Mucosa of descending colon (tissue), 3 donors: ENCODE measurements at regions not wholly inside any gene's neighbourhood (a gene's known extent, or its start where the extent isn't known, plus 50 kb on each side); places are given as distances from the start of the nearest gene placed in this dataset.

ENCODE experiments used
- ATAC-seq: fragments of 200-7000 bp; cut with Tn5 transposase; one replicate; pipeline ENCODE4 v1.9.1; 2020; ENCODE audit warnings: mild to moderate bottlenecking, moderate library complexity
- DNase-seq, 3 donors: peaks; one replicate each; pipeline ENCODE4 v3.0.0-alpha.2; 2020
- H3K36me3 ChIP-seq: fragments of 200-600 bp; one replicate; pipeline ENCODE4 v1.8.0; 2021; ENCODE audit warnings: low read depth, mild to moderate bottlenecking
- H3K4me1 ChIP-seq: fragments of 200-600 bp; one replicate; pipeline ENCODE4 v1.8.0; 2021; ENCODE audit warnings: low read depth, mild to moderate bottlenecking
- H3K4me3 ChIP-seq: fragments of 200-600 bp; one replicate; pipeline ENCODE4 v1.8.0; 2021; ENCODE audit warnings: mild to moderate bottlenecking
- H3K9me3 ChIP-seq: fragments of 200-600 bp; one replicate; pipeline ENCODE4 v1.8.0; 2021; ENCODE audit warnings: mild to moderate bottlenecking
- intact Hi-C, 2 donors: fragments of 100-400 bp; cut with DNase I in 1 of 2; cut with micrococcal nuclease in 1 of 2; formaldehyde crosslinking; loops; one replicate each; pipeline versions ENCODE4 v1.11.0 to v1.11.1; 2022; cut with DNase I, micrococcal nuclease
- TF ChIP-seq, protein P1 (sequence below): fragments of 200-600 bp; IDR thresholded peaks from one replicate; pipeline ENCODE4 v1.8.0; 2022; ENCODE audit warnings: antibody characterized with exemption, mild to moderate bottlenecking
- donor health status: DM: no; HTN: no; CAD: no; lungs with moderate emphysema.
- donor health status: DM: no; HTN: no; CAD: no.
- donor health status: DM: no; HTN: yes; CAD: no.

DNA sequence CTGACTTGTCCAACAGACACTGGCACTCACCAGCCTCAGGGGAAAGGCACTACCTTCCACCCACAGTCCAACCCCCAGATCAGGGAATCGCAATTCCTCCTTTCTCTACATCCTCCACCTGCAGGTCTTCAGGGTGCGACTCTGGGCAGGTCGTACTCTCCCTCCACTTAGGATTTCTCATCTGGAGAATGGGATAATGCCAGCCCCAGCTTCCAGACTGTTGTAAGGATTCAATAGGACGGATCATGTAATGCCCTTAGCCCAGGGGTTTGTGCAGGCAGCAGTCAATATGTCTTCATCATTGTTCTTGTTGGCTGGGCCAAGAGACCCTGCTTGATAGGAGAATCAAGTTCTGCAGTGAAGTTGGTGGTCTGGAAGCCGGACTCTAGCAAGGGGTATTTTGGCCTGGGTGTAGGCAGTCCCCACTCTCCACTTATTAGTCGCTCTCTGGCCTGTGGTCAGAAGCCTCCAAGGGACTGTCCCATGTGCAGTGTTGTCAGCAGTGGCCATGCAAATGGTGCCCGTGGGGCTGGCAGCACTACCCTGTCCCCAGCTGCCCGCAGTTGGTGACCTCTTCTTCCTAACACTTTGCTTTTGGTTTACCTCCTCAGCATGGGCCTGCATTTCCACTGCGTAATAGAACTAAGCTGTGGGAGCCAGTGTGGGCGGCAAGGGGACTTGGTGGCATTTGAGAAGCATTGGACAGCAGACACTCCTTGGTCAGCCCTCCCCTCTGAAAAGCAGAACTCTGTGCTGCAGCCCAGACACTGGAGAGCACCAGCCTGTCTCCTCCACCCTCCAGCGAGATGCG, 172.4 kb upstream of the HS6ST1 start:
- no peak for DNase-seq
- Histone ChIP-seq H3K36me3 (no peaks in the 10 kb centered on the region), H3K4me3 (no peak overlapping the region), H3K4me1 (no peaks in the 10 kb centered on the region), H3K9me3 (no peaks in the 10 kb centered on the region)
- intact Hi-C loops: no loop called here
- no peak for ATAC-seq
- TF ChIP-seq, protein P1, sequence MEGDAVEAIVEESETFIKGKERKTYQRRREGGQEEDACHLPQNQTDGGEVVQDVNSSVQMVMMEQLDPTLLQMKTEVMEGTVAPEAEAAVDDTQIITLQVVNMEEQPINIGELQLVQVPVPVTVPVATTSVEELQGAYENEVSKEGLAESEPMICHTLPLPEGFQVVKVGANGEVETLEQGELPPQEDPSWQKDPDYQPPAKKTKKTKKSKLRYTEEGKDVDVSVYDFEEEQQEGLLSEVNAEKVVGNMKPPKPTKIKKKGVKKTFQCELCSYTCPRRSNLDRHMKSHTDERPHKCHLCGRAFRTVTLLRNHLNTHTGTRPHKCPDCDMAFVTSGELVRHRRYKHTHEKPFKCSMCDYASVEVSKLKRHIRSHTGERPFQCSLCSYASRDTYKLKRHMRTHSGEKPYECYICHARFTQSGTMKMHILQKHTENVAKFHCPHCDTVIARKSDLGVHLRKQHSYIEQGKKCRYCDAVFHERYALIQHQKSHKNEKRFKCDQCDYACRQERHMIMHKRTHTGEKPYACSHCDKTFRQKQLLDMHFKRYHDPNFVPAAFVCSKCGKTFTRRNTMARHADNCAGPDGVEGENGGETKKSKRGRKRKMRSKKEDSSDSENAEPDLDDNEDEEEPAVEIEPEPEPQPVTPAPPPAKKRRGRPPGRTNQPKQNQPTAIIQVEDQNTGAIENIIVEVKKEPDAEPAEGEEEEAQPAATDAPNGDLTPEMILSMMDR: no peak

DNA sequence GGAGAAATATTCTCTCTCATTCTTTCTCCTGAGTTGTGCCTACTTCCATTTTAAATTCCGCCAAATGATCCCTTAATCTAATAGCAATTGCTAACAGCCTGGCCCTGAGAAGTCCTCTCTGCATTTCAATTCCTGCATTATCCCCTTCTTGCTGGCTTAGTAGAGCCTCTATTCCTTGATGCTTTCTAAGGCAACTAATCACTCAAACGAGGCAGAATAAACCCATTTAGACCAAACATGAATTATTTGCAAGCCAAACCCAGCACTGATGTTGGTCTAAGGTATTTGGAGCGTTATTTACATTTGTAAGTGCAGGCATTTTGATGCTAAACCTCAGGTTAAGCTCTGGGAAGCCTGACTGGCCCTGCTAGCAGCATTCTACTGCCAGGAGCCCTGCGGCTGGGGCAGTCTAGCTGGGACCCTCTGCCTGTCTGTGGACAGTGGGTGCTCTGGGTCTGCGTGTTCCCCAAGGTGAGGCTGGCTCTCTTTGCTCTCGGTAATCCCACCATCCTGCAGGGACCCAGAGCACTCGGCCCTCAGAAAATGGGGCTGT, 173.1 kb upstream of the HS6ST1 start:
- Histone ChIP-seq H3K4me3 (no peak overlapping the region), H3K4me1 (no peaks in the 10 kb centered on the region), H3K36me3 (no peaks in the 10 kb centered on the region), H3K9me3 (no peaks in the 10 kb centered on the region)
- intact Hi-C loops: no loop called here
- DNase-seq: no peak
- no peak for ATAC-seq
- TF ChIP-seq, protein P1: no peak

- DNase-seq (no peak), ATAC-seq (no peak)
- no peaks in the 10 kb centered on the region for H3K9me3 ChIP-seq
- H3K4me1 ChIP-seq: no peaks in the 10 kb centered on the region
- intact Hi-C loops: no loop called here
- TF ChIP-seq, protein P1: no peak
- H3K4me3 ChIP-seq: no peak overlapping the region
- H3K36me3 ChIP-seq: no peaks in the 10 kb centered on the region
Measured at GRCh38 chr2:128492966-128493811, 174.5 kb upstream of the HS6ST1 start.

- Histone ChIP-seq H3K36me3 (no peaks in the 10 kb centered on the region), H3K9me3 (no peaks in the 10 kb centered on the region), H3K4me1 (no peaks in the 10 kb centered on the region), H3K4me3 (no peak overlapping the region)
- intact Hi-C loops: no loop called here
- DNase-seq (no peak), ATAC-seq (no peak)
- TF ChIP-seq, protein P1: no peak
Measured at GRCh38 chr2:128493880-128494279, 175.2 kb upstream of the HS6ST1 start.

- no peak for DNase-seq
- ATAC-seq: no peak
- Histone ChIP-seq H3K36me3 (no peaks in the 10 kb centered on the region), H3K9me3 (no peaks in the 10 kb centered on the region), H3K4me1 (no peaks in the 10 kb centered on the region), H3K4me3 (no peak overlapping the region)
- intact Hi-C loops: no loop called here
- TF ChIP-seq, protein P1: no peak
Measured at GRCh38 chr2:128494307-128494639, 175.6 kb upstream of the HS6ST1 start.
